ENCODE measurements at regions not wholly inside any gene's neighbourhood (a gene's known extent, or its start where the extent isn't known, plus 50 kb on each side); places are given as distances from the start of the nearest gene placed in this dataset.
"Not testable (repeated sequence)": the region's sequence is repeated elsewhere in the genome, so short reads cannot be mapped to it uniquely, and the experiment has no call there.

GRCh38 chr9:29312327-29312726 lies 1739.0 kb upstream of the C9orf72 start:
- DNase-seq = no peak

DNA sequence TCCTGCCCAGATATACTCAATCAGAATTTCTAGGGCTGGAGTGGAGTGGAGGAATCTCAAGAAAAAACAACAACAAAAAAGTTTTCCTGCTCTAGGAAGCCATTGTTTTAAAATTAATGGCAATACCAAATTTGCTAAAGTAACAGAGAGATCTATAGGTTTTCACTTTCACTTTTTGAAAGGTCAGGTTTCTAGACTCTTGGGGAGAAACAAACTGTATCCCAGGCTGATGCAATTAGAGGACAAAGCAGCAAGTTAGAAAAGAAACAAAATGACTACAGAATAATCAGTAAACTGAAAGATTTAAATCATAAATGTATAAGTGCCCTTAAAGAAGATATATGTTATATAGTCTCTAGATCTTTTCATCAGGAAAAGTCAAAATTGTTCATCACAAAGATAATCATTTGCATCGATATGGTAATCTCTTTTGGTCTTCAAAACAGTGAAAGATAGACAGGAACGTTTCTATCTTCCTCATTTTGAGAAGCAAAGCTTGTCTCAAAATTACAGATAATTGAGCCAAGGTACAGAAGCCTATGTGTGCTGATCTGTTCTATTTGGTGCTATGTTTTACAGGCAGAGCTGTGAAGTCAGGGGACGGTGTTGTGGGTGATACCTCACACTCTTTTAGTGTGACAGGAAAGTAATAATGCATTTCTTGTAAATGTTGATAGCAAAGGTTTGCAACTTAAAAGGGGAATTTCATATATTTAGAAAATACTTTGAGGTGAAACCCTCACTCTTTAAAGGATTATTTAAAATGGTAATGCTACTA lies 1746.6 kb upstream of the C9orf72 start:
- DNase-seq = no peak

- DNase-seq = no peak
Observed at GRCh38 chr9:29322240-29322639, 1749.0 kb upstream of the C9orf72 start.

DNA sequence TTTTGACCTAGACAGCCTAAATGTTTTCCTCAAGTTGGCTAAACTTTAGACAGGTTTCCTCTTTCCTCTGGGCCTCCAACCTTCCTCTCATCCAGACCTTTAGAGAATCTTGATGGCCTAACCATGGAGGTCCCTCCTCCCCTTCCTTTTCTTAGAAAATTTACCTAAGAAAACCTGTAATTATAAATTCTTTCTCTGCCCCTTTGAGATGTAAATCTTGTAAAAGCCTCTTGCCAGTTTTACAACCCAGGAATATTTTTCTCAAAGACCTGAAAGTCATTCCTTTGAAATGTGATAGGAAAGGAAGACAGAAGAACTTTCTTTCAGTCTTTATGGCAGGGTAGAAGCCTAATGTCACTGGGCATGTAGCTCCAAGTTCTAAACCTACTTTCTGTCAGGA lies 1752.6 kb upstream of the C9orf72 start:
- DNase-seq = no peak

- no peak for DNase-seq
Observed at GRCh38 chr9:29332789-29333188, 1759.5 kb upstream of the C9orf72 start.

- no peak for DNase-seq
Observed at GRCh38 chr9:29336281-29336680, 1763.0 kb upstream of the C9orf72 start.

- DNase-seq = no peak
Observed at GRCh38 chr9:29339387-29339786, 1766.1 kb upstream of the C9orf72 start.

- DNase-seq = no peak
Observed at GRCh38 chr9:29348999-29349398, 1775.7 kb upstream of the C9orf72 start.

- no peak for DNase-seq
Observed at GRCh38 chr9:29389421-29389820, 1816.1 kb upstream of the C9orf72 start.

DNA sequence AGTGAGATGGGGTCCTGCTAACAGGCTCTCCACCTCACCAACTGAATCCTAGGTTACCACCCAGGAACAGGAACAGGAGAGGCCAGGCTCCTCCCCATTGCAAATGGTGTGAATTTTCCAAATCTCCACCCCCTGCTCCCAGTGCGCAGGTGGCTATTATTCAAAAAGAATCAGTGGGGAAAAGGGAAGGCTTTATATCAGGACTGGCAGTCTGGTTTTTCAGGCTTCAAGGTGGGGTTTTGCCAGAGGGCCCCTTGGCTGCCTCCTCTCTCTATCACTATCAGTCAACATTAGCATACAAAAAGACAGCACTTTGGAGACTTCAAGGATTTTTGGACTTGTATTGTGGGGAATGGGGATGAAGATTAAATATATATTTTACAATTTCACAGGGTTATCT lies 1817.6 kb upstream of the C9orf72 start:
- DNase-seq = no peak

- DNase-seq = no peak
Observed at GRCh38 chr9:29393064-29393463, 1819.8 kb upstream of the C9orf72 start.

DNA sequence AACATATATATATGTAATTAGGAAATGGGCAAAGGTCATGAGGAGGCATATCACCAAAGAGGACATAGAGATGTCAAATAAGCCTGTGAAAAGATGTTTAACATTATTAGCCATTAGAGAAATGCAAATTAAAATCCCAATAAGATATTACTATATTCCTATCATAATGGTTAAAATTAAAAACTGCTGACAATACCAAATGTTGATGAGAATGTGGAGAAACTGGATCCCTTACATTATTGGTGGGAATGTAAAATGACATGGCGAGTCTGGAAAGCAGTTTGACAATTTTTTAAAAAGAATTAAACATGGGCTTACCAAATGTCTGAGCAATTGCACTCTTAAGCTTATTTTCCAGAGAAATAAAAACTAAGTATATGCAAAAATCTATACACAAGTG lies 1821.6 kb upstream of the C9orf72 start:
- no peak for DNase-seq

GRCh38 chr9:29397148-29397547 lies 1823.9 kb upstream of the C9orf72 start:
- DNase-seq = no peak

DNA sequence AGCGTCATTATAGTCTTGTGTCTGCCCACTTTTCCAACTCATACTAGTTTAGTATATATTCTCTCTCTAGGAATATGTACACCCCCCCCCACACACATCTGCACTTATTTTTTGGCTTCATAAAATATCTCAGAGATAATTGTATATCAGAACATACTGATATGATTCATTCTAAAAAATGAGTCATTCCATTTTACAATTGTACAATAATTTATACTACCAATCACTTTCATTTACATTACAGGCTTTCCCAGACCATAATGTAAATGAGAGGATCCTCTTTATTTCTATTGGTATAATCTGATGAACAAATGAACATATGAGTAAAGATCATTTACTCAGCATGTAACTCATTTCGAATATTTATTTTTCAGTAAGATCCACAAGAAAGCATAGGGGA lies 1842.9 kb upstream of the C9orf72 start:
- no peak for DNase-seq

- DNase-seq = no peak
Observed at GRCh38 chr9:29422438-29422837, 1849.2 kb upstream of the C9orf72 start.

DNA sequence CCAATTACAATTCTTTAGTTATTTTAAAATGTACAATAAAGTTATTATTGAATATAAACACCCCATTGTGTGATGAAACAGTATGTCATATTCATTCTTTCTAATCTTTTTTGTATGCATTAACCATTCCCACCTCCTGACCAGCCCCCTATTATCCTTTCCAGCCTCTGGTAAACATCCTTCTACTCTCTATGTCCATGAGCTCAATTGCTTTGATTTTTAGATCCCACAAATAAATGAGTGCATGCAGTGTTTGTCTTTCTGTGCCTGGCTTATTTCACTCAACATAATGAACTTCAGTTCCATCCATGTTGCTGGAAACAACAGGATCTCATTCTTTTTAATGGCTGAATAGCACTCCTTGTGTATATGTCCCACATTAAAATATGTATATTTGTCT lies 1858.9 kb upstream of the C9orf72 start:
- DNase-seq = no peak

- DNase-seq = not testable (repeated sequence)
Observed at GRCh38 chr9:29432656-29433055, 1859.4 kb upstream of the C9orf72 start.

DNA sequence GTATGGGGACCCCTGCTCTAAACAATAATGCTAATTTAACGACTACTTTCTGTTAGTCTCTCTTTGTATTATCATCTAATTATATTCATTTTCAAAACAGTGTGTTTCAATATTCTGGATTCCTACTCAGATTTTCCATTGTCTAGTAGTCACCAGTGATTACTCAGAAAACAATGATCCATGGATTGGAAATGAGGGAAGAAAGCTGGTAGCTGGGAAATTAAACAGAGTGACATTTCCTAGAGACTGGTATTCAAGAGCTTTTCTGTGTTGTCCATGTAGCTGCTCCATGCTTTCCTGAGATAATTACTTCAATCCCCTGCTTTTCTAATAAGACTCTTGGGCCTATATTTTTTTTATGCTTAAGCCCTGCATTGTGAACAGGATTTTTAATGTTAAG lies 1862.1 kb upstream of the C9orf72 start:
- no peak for DNase-seq

DNA sequence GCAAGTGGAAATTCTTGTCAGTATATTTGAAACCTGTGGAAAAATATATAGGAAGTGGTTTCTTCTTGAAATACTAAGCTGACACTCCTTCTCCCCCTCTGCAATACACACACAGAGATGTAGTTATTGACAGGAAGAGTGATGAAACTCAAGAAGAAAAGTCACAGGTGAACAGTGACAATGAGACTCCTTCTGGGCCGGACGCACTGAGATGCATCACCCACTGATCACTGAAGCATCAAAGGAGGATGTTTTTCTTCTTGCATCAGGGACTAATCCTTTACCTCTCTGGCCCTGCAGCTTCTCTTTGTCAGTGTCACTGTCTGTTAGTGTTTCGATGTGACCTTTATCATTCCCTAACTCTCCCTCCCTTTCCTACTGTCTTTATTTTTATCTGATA lies 1864.2 kb upstream of the C9orf72 start:
- no peak for DNase-seq

DNA sequence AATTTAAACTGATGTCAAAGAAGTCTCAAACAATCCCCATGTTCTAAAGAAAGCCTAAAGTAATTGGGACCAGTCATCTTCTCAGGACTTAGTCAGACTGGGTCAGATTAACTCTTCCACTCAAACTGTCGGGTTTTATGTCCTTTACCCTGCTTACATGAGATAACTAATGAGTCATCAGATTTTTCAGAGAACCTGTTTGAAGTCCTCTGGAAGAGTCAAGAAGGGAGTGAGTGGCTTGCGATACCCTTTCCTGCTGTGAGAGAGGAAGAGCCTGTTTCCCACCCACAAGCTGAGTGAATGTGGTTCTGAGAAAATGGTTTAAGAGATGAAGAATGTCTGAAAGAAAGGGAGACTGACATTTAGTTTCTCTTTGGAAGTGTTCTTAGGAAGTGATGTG lies 1866.7 kb upstream of the C9orf72 start:
- DNase-seq = no peak

- no peak for DNase-seq
Observed at GRCh38 chr9:29440449-29440848, 1867.2 kb upstream of the C9orf72 start.

DNA sequence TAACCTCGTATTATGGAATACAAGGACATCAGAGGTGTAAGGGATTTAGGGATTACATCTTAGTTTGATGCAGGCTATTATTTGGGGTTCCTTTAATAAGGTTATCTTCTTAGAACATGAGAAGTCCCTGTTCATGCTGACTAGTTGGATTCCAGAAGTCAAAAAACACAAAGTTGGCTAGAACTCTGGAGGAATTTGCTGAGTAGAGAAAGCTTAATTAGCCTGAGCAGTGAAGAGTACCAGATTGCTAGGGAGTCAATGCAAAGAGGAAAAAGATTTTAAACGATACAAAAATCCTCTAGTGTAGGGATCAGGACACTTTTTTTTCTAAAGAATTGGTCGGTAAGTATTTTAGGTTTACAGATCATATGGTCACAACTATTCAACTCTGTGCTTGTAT lies 1872.5 kb upstream of the C9orf72 start:
- no peak for DNase-seq

GRCh38 chr9:29449306-29449705 lies 1876.0 kb upstream of the C9orf72 start:
- DNase-seq = no peak

DNA sequence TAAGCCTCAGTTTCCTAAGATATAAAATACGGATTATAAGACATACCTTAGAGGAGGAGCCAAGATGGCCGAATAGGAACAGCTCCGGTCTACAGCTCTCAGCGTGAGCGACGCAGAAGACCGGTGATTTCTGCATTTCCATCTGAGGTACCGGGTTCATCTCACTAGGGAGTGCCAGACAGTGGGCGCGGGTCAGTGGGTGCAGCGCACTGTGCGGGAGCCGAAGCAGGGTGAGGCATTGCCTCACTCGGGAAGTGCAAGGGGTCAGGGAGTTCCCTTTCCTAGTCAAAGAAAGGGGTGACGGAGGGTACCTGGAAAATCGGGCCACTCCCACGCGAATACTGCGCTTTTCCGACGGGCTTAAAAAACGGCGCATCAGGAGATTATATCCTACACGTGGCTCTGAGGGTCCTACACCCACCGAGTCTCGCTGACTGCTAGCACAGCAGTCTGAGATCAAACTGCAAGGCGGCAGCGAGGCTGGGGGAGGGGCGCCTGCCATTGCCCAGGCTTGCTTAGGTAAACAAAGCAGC lies 1877.1 kb upstream of the C9orf72 start:
- DNase-seq = not testable (repeated sequence)

- DNase-seq = no peak
Observed at GRCh38 chr9:29456940-29457339, 1883.7 kb upstream of the C9orf72 start.
